OCI-LY7 (cell line): ENCODE measurements at regions not wholly inside any gene's neighbourhood (a gene's known extent, or its start where the extent isn't known, plus 50 kb on each side); places are given as distances from the start of the nearest gene placed in this dataset.

Experiments used
- BruUV-seq: library from RNA; stranded (reverse); fragments of 400-500 nt; replicated peaks from 2 replicates; lab custom pipeline; 2021; lab: Mats Ljungman, UMichigan
- CTCF ChIA-PET: fragments of 300-600 bp; sonication (Branson Sonifier 250); formaldehyde crosslinking; loops from one replicate; lab custom pipeline; 2022; ENCODE audit warnings: antibody characterized with exemption; ENCODE audit not compliant: unreplicated experiment; lab: Charles Lee
- POLR2A ChIA-PET: fragments of 300-600 bp; sonication (Branson Sonifier 250); formaldehyde crosslinking; loops from one replicate; lab custom pipeline; 2022; ENCODE audit warnings: antibody characterized with exemption; lab: Charles Lee
- DNase-seq: peaks from one replicate; pipeline ENCODE4 v3.0.0-alpha.2; 2015; ENCODE audit warnings: low spot score
- H2AFZ ChIP-seq: fragments of 200-600 bp; sonication (generic), shearing (Covaris generic); 2 replicates; pipeline ENCODE4 v1.6.1; 2014; ENCODE audit warnings: mild to moderate bottlenecking, antibody characterized with exemption, low read length, moderate library complexity
- H3K27ac ChIP-seq: fragments of 200-600 bp; sonication (generic); 2 replicates; pipeline ENCODE4 v1.5.1; 2014; ENCODE audit warnings: mixed run types, low read depth, mild to moderate bottlenecking, moderate library complexity, low read length, inconsistent platforms; ENCODE audit not compliant: poor library complexity, severe bottlenecking
- H3K36me3 ChIP-seq: fragments of 200-600 bp; sonication (generic); 2 replicates; pipeline ENCODE4 v1.6.1; 2014; ENCODE audit warnings: mild to moderate bottlenecking, antibody characterized with exemption, low read length, moderate library complexity, mixed read lengths; ENCODE audit not compliant: insufficient read depth
- H3K4me1 ChIP-seq: fragments of 200-600 bp; sonication (generic); 2 replicates; pipeline ENCODE4 v1.5.1; 2014; ENCODE audit warnings: mild to moderate bottlenecking, low read length; ENCODE audit not compliant: insufficient read depth, poor library complexity, severe bottlenecking
- H3K4me2 ChIP-seq: fragments of 200-600 bp; sonication (generic); 2 replicates; pipeline ENCODE4 v1.6.1; 2014; ENCODE audit warnings: mild to moderate bottlenecking, low read length
- H3K4me3 ChIP-seq: fragments of 200-600 bp; sonication (generic); 2 replicates; pipeline ENCODE4 v1.5.1; 2014; ENCODE audit warnings: mild to moderate bottlenecking, low read depth, low read length; ENCODE audit not compliant: poor library complexity, severe bottlenecking
- H3K79me2 ChIP-seq: fragments of 200-600 bp; sonication (generic); 2 replicates; pipeline ENCODE4 v1.6.1; 2016; ENCODE audit warnings: low read depth, mild to moderate bottlenecking, low read length, moderate library complexity, mixed read lengths; ENCODE audit not compliant: insufficient read depth
- H3K9me2 ChIP-seq: fragments of 200-600 bp; sonication (generic); 2 replicates; pipeline ENCODE4 v1.6.1; 2016; ENCODE audit warnings: mild to moderate bottlenecking, low read length, mixed read lengths; ENCODE audit not compliant: insufficient read depth
- H3K9me3 ChIP-seq: fragments of 200-600 bp; sonication (generic); 2 replicates; pipeline ENCODE4 v1.6.1; 2014; ENCODE audit warnings: mild to moderate bottlenecking, mixed run types, low read length, mixed read lengths
- H4K20me1 ChIP-seq: fragments of 200-600 bp; sonication (generic); 2 replicates; pipeline ENCODE4 v1.6.1; 2014; ENCODE audit warnings: mild to moderate bottlenecking, antibody characterized with exemption, low read length, moderate library complexity, mixed read lengths; ENCODE audit not compliant: insufficient read depth
- EZH2phosphoT487 ChIP-seq: fragments of 200-600 bp; sonication (generic); IDR thresholded peaks from 2 replicates; pipeline ENCODE4 v1.6.1; 2018; ENCODE audit warnings: low read depth, borderline replicate concordance, mild to moderate bottlenecking, mixed run types, antibody characterized with exemption, low read length, moderate library complexity, mixed read lengths
- intact Hi-C: fragments of 100-400 bp; cut with micrococcal nuclease; formaldehyde crosslinking; loops from one replicate; pipeline ENCODE4 v1.10.0; 2022; ENCODE audit not compliant: unreplicated experiment
- TF ChIP-seq, protein P1 (sequence below): fragments of 200-600 bp; sonication (generic); conservative IDR thresholded peaks from 2 replicates; pipeline ENCODE4 v1.5.1; 2014; ENCODE audit warnings: mild to moderate bottlenecking, antibody characterized with exemption, low read length, moderate library complexity, mixed read lengths

GRCh38 chr15:95958382-95958781 lies 372.1 kb upstream of the NR2F2 start:
- Histone ChIP-seq H3K36me3 (no peaks in the 10 kb centered on the region), H3K4me2 (no peak overlapping the region), H3K9me3 (no peaks in the 10 kb centered on the region), H3K79me2 (no peaks in the 10 kb centered on the region), H3K4me1 (no peaks in the 10 kb centered on the region), H3K4me3 (no peak overlapping the region), H4K20me1 (no peaks in the 10 kb centered on the region), H2AFZ (no peak overlapping the region), H3K9me2 (no peaks in the 10 kb centered on the region), H3K27ac (no peak overlapping the region)
- intact Hi-C loops = no loop called here
- no TSS peak for BruUV-seq
- TF ChIP-seq, protein P1, sequence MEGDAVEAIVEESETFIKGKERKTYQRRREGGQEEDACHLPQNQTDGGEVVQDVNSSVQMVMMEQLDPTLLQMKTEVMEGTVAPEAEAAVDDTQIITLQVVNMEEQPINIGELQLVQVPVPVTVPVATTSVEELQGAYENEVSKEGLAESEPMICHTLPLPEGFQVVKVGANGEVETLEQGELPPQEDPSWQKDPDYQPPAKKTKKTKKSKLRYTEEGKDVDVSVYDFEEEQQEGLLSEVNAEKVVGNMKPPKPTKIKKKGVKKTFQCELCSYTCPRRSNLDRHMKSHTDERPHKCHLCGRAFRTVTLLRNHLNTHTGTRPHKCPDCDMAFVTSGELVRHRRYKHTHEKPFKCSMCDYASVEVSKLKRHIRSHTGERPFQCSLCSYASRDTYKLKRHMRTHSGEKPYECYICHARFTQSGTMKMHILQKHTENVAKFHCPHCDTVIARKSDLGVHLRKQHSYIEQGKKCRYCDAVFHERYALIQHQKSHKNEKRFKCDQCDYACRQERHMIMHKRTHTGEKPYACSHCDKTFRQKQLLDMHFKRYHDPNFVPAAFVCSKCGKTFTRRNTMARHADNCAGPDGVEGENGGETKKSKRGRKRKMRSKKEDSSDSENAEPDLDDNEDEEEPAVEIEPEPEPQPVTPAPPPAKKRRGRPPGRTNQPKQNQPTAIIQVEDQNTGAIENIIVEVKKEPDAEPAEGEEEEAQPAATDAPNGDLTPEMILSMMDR = no peak
- TF ChIP-seq EZH2phosphoT487 = no peak
- POLR2A ChIA-PET = no interaction called here
- no peak for DNase-seq
- CTCF ChIA-PET = no interaction called here

DNA sequence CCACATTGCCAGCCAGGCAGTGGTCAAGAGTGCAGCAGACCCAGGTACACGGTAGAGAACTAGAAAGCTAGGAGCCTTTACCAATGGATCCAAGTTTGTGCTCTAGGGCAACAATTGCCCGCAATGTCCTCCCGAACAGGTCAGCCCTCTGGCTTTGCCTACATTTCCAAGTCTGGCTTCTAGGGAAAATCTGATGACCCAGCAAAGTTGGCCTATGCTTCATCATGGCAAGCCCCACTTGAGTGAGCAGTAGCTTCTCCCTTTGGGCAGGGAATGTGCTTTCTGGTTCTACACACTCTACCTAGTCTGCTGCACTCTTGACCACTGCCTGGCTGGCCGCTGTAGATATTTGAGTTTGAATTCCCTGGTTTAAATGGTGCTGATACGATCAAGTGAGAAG lies 361.6 kb upstream of the NR2F2 start:
- Histone ChIP-seq H3K4me3 (no peak overlapping the region), H3K4me2 (no peak overlapping the region), H2AFZ (no peak overlapping the region), H3K9me2 (no peaks in the 10 kb centered on the region; the same call in 1 of the 2 replicates), H3K4me1 (no peaks in the 10 kb centered on the region), H3K27ac (no peak overlapping the region), H3K9me3 (no peaks in the 10 kb centered on the region), H3K36me3 (no peaks in the 10 kb centered on the region), H3K79me2 (no peaks in the 10 kb centered on the region), H4K20me1 (no peaks in the 10 kb centered on the region)
- no peak for DNase-seq
- ChIA-PET POLR2A (no interaction called here), CTCF (no interaction called here)
- intact Hi-C loops = no loop called here
- BruUV-seq = no TSS peak
- no peak for TF ChIP-seq EZH2phosphoT487
- TF ChIP-seq, protein P1 = no peak

- Histone ChIP-seq H4K20me1 (no peaks in the 10 kb centered on the region), H2AFZ (no peak overlapping the region), H3K9me3 (no peaks in the 10 kb centered on the region), H3K4me1 (no peaks in the 10 kb centered on the region), H3K4me2 (no peak overlapping the region), H3K9me2 (no peaks in the 10 kb centered on the region; the same call in 1 of the 2 replicates), H3K4me3 (no peak overlapping the region), H3K79me2 (no peaks in the 10 kb centered on the region), H3K27ac (no peak overlapping the region), H3K36me3 (no peaks in the 10 kb centered on the region)
- BruUV-seq = no TSS peak
- POLR2A ChIA-PET = interaction anchor here (0.7 kb wide), 1 partner anchor 9 kb away, joined by 5 read pairs; no protein-coding TSS in a partner anchor
- CTCF ChIA-PET = no interaction called here
- intact Hi-C loops = no loop called here
- TF ChIP-seq, protein P1 = no peak
- no peak for TF ChIP-seq EZH2phosphoT487
- no peak for DNase-seq
These were observed 360.2 kb upstream of the NR2F2 start for GRCh38 chr15:95970326-95970725.
